ENCODE measurements at regions not wholly inside any gene's neighbourhood (a gene's known extent, or its start where the extent isn't known, plus 50 kb on each side); places are given as distances from the start of the nearest gene placed in this dataset.

DNA sequence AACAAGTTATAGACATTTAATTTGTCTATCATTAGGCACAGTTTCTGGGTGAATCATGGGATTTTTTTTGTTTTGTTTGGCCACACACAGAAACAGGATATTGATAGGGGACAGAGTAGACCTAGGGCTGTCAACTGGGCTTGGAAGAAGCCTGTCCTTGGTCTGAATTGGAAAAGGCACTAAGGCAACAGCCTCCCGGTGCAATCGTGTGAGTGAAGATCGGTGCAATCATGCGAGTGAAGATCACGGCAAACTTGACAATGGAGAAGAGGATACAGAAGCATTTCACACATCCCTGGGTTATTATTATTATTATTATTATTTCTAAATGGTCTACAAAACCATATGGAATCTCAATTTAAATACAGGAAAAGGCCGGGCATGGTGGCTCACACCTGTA is 94.5 kb downstream of the ACKR3 start:
- TF ChIP-seq, protein P1, sequence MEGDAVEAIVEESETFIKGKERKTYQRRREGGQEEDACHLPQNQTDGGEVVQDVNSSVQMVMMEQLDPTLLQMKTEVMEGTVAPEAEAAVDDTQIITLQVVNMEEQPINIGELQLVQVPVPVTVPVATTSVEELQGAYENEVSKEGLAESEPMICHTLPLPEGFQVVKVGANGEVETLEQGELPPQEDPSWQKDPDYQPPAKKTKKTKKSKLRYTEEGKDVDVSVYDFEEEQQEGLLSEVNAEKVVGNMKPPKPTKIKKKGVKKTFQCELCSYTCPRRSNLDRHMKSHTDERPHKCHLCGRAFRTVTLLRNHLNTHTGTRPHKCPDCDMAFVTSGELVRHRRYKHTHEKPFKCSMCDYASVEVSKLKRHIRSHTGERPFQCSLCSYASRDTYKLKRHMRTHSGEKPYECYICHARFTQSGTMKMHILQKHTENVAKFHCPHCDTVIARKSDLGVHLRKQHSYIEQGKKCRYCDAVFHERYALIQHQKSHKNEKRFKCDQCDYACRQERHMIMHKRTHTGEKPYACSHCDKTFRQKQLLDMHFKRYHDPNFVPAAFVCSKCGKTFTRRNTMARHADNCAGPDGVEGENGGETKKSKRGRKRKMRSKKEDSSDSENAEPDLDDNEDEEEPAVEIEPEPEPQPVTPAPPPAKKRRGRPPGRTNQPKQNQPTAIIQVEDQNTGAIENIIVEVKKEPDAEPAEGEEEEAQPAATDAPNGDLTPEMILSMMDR (conservative IDR thresholded peaks at IDR 0.05 in 1 of 2, IDR thresholded peaks at IDR 0.05 in 1 of 2; ENCODE audit: low read depth in 1 of 2, low read length in 2 of 2): no peak
- TF ChIP-seq EZH2 (IDR thresholded peaks at IDR 0.05; ENCODE audit: low read length, missing control alignments): no peak
- Histone ChIP-seq H3K4me1 (ENCODE audit: control insufficient read depth, extremely low read depth, insufficient read depth, low read length) (peaks cover 10% of the 10 kb centered on the region), H3K4me2 (ENCODE audit: extremely low read depth, insufficient read depth, low read length) (peak overlapping the region; percentile 76), H3K9ac (ENCODE audit: insufficient read depth, low read length) (no peak overlapping the region), H3K9me3 (ENCODE audit: control insufficient read depth, insufficient read depth, low read depth, low read length) (no peaks in the 10 kb centered on the region), H3K27me3 (ENCODE audit: control insufficient read depth, insufficient read depth, low read length) (no peaks in the 10 kb centered on the region), H3K79me2 (ENCODE audit: control insufficient read depth, insufficient read depth, low read length) (no peaks in the 10 kb centered on the region), H3K36me3 (ENCODE audit: control insufficient read depth, insufficient read depth, low read length) (no peaks in the 10 kb centered on the region), H4K20me1 (ENCODE audit: control insufficient read depth, extremely low read depth, insufficient read depth, low read length) (no peaks in the 10 kb centered on the region), H2AFZ (ENCODE audit: low read length) (no peak overlapping the region), H3K4me3 (replicated peaks in 1 of 4; ENCODE audit: control extremely low read depth in 1 of 4, insufficient read depth in 1 of 4, low read depth in 3 of 4, low read length in 4 of 4) (no peak overlapping the region), H3K27ac (ENCODE audit: insufficient read depth, low read length) (no peak overlapping the region)
- no peak for DNase-seq (ENCODE audit: low read depth in 2 of 2)

DNA sequence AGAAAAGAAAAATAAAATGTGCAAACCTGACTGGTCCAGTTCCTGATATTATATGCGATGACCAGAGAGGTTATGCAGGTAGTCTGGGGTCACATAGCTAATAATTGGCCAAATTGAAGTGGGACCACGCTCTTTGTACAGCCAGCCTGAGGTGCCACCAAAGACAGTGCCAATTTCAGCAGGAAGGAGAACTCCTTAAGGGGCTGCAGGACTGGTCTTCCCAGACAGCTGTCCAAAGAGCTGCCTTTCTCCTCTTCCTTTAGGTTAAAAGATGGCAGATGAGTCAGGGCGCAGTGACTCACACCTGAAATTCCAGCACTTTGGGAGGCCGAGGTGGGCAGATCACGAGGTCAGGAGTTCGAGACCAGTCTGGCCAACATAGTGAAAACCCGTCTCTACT is 95.5 kb downstream of the ACKR3 start:
- no peak overlapping the region for H2AFZ ChIP-seq (ENCODE audit: low read length)
- H3K27ac ChIP-seq (ENCODE audit: insufficient read depth, low read length): no peak overlapping the region
- H3K9ac ChIP-seq (ENCODE audit: insufficient read depth, low read length): no peak overlapping the region
- H3K4me2 ChIP-seq (ENCODE audit: extremely low read depth, insufficient read depth, low read length): no peak overlapping the region
- H3K9me3 ChIP-seq (ENCODE audit: control insufficient read depth, insufficient read depth, low read depth, low read length): no peaks in the 10 kb centered on the region
- no peak overlapping the region for H3K4me3 ChIP-seq (replicated peaks in 1 of 4; ENCODE audit: control extremely low read depth in 1 of 4, insufficient read depth in 1 of 4, low read depth in 3 of 4, low read length in 4 of 4)
- H3K79me2 ChIP-seq (ENCODE audit: control insufficient read depth, insufficient read depth, low read length): no peaks in the 10 kb centered on the region
- TF ChIP-seq EZH2 (IDR thresholded peaks at IDR 0.05; ENCODE audit: low read length, missing control alignments): no peak
- TF ChIP-seq, protein P1 (conservative IDR thresholded peaks at IDR 0.05 in 1 of 2, IDR thresholded peaks at IDR 0.05 in 1 of 2; ENCODE audit: low read depth in 1 of 2, low read length in 2 of 2): no peak
- no peaks in the 10 kb centered on the region for H3K27me3 ChIP-seq (ENCODE audit: control insufficient read depth, insufficient read depth, low read length)
- no peak for DNase-seq (ENCODE audit: low read depth in 2 of 2)
- H3K4me1 ChIP-seq (ENCODE audit: control insufficient read depth, extremely low read depth, insufficient read depth, low read length): peaks cover 10% of the 10 kb centered on the region
- no peaks in the 10 kb centered on the region for H4K20me1 ChIP-seq (ENCODE audit: control insufficient read depth, extremely low read depth, insufficient read depth, low read length)
- no peaks in the 10 kb centered on the region for H3K36me3 ChIP-seq (ENCODE audit: control insufficient read depth, insufficient read depth, low read length)

DNA sequence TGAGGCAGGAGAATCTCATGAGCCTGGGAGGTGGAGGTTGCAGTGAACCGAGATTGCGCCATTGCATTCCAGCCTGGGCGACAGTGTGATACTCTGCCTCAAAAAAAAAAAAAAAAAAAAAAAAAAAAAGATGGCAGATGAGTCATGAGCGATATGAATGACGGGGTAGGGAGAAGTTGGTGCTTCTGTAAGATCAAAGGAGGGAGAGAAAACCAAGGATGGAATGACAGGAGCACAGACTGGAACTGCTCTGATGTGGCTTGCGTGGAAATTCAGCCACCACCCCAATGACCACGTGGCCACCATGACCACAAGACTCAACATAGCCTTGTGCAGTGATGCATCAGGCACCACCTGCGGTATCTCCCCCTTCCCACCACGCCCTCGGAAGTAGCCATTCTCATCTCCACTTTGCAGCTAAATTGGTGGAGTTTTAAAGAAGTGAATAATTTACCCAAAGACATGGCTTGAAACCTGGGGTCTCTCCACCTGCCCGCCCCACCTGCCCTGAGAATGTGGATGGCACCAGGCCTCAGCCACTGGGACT is 96.0 kb downstream of the ACKR3 start:
- no peaks in the 10 kb centered on the region for H3K27me3 ChIP-seq (ENCODE audit: control insufficient read depth, insufficient read depth, low read length)
- no peaks in the 10 kb centered on the region for H3K79me2 ChIP-seq (ENCODE audit: control insufficient read depth, insufficient read depth, low read length)
- no peaks in the 10 kb centered on the region for H3K36me3 ChIP-seq (ENCODE audit: control insufficient read depth, insufficient read depth, low read length)
- no peak overlapping the region for H3K4me2 ChIP-seq (ENCODE audit: extremely low read depth, insufficient read depth, low read length)
- no peak overlapping the region for H3K9ac ChIP-seq (ENCODE audit: insufficient read depth, low read length)
- H4K20me1 ChIP-seq (ENCODE audit: control insufficient read depth, extremely low read depth, insufficient read depth, low read length): no peaks in the 10 kb centered on the region
- no peaks in the 10 kb centered on the region for H3K9me3 ChIP-seq (ENCODE audit: control insufficient read depth, insufficient read depth, low read depth, low read length)
- peak in 1 of 2 donors; percentile 42 for DNase-seq (ENCODE audit: low read depth in 2 of 2)
- no peak for TF ChIP-seq EZH2 (IDR thresholded peaks at IDR 0.05; ENCODE audit: low read length, missing control alignments)
- TF ChIP-seq, protein P1 (conservative IDR thresholded peaks at IDR 0.05 in 1 of 2, IDR thresholded peaks at IDR 0.05 in 1 of 2; ENCODE audit: low read depth in 1 of 2, low read length in 2 of 2): no peak
- no peak overlapping the region for H3K4me3 ChIP-seq (replicated peaks in 1 of 4; ENCODE audit: control extremely low read depth in 1 of 4, insufficient read depth in 1 of 4, low read depth in 3 of 4, low read length in 4 of 4)
- no peak overlapping the region for H3K27ac ChIP-seq (ENCODE audit: insufficient read depth, low read length)
- H2AFZ ChIP-seq (ENCODE audit: low read length): no peak overlapping the region
- H3K4me1 ChIP-seq (ENCODE audit: control insufficient read depth, extremely low read depth, insufficient read depth, low read length): peaks cover 10% of the 10 kb centered on the region

Measured in fibroblast of lung (primary cell).